ENCODE measurements at regions not wholly inside any gene's neighbourhood (a gene's known extent, or its start where the extent isn't known, plus 50 kb on each side); places are given as distances from the start of the nearest gene placed in this dataset.

- H2AFZ ChIP-seq (ENCODE audit: low read depth, low read length): no peak overlapping the region
- H3K36me3 ChIP-seq (ENCODE audit: insufficient read depth, low read length): no peaks in the 10 kb centered on the region
- no peaks in the 10 kb centered on the region for H3K79me2 ChIP-seq (replicated peaks; ENCODE audit: insufficient read depth, low read length)
- no peak overlapping the region for H3K27ac ChIP-seq (ENCODE audit: low read length)
- H3K27me3 ChIP-seq (ENCODE audit: insufficient read depth, low read depth, low read length): no peaks in the 10 kb centered on the region
- H3K9me2 ChIP-seq (ENCODE audit: insufficient read depth, low read length): no peaks in the 10 kb centered on the region
- no peak overlapping the region for H3K4me2 ChIP-seq (ENCODE audit: low read length)
- H4K20me1 ChIP-seq (ENCODE audit: insufficient read depth): no peaks in the 10 kb centered on the region
- no peaks in the 10 kb centered on the region for H3F3A ChIP-seq (ENCODE audit: insufficient read depth, low read length, poor library complexity, severe bottlenecking)
- no peak overlapping the region for H3K4me3 ChIP-seq (ENCODE audit: low read length)
- no peaks in the 10 kb centered on the region for H3K9me3 ChIP-seq (ENCODE audit: low read length)
- no peak for TF ChIP-seq REST (IDR thresholded peaks at IDR 0.05; ENCODE audit: borderline replicate concordance)
- no peak for TF ChIP-seq CTCF (IDR thresholded peaks at IDR 0.05; ENCODE audit: poor library complexity, severe bottlenecking)
- no peak for TF ChIP-seq POLR2AphosphoS5 (IDR thresholded peaks at IDR 0.05)
- no peak for TF ChIP-seq EZH2 (IDR thresholded peaks at IDR 0.05; ENCODE audit: borderline replicate concordance, insufficient read depth, low read length, poor library complexity, severe bottlenecking)
- TF ChIP-seq RAD21 (conservative IDR thresholded peaks at IDR 0.05): no peak
- no peak for TF ChIP-seq EP300 (conservative IDR thresholded peaks at IDR 0.05; ENCODE audit: poor library complexity, severe bottlenecking)
- no peak for TF ChIP-seq SMC3 (conservative IDR thresholded peaks at IDR 0.05; ENCODE audit: poor library complexity)
- TF ChIP-seq TAF1 (IDR thresholded peaks at IDR 0.05; ENCODE audit: low read depth): no peak
- no peak for TF ChIP-seq MXI1 (conservative IDR thresholded peaks at IDR 0.05; ENCODE audit: poor library complexity, severe bottlenecking)
- H3K9ac ChIP-seq (ENCODE audit: low read length): no peak overlapping the region
These were observed 57.0 kb upstream of the THRB start for GRCh38 chr3:24551626-24552025.

DNA sequence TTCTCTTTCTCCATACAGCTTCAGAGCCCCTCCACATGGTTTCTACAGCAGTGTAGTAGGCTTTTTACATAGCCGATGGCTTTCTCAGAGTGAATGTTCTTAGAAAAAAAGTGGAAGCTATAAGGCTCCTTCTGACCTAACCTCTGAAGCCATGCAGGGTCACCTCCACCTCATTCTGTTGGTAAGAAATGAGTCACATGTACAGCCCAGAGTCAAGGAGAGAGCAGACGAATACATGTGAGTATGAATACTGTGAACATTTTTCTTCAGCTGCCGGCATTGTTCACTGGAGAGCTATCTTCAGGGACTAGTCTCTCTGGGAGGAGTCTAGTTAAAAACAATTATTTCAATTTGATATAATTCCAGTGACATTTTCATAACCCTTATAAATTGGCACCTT is 68.2 kb upstream of the THRB start:
- no peak overlapping the region for H3K4me2 ChIP-seq (ENCODE audit: low read length)
- no peaks in the 10 kb centered on the region for H3K36me3 ChIP-seq (ENCODE audit: insufficient read depth, low read length)
- no peak overlapping the region for H3K27ac ChIP-seq (ENCODE audit: low read length)
- H4K20me1 ChIP-seq (ENCODE audit: insufficient read depth): no peaks in the 10 kb centered on the region
- H3K79me2 ChIP-seq (replicated peaks; ENCODE audit: insufficient read depth, low read length): no peaks in the 10 kb centered on the region
- H2AFZ ChIP-seq (ENCODE audit: low read depth, low read length): no peak overlapping the region
- no peaks in the 10 kb centered on the region for H3F3A ChIP-seq (ENCODE audit: insufficient read depth, low read length, poor library complexity, severe bottlenecking)
- no peaks in the 10 kb centered on the region for H3K9me2 ChIP-seq (ENCODE audit: insufficient read depth, low read length)
- no peak overlapping the region for H3K4me3 ChIP-seq (ENCODE audit: low read length)
- no peaks in the 10 kb centered on the region for H3K9me3 ChIP-seq (ENCODE audit: low read length)
- TF ChIP-seq MXI1 (conservative IDR thresholded peaks at IDR 0.05; ENCODE audit: poor library complexity, severe bottlenecking): no peak
- no peaks in the 10 kb centered on the region for H3K27me3 ChIP-seq (ENCODE audit: insufficient read depth, low read depth, low read length)
- no peak overlapping the region for H3K9ac ChIP-seq (ENCODE audit: low read length)

DNA sequence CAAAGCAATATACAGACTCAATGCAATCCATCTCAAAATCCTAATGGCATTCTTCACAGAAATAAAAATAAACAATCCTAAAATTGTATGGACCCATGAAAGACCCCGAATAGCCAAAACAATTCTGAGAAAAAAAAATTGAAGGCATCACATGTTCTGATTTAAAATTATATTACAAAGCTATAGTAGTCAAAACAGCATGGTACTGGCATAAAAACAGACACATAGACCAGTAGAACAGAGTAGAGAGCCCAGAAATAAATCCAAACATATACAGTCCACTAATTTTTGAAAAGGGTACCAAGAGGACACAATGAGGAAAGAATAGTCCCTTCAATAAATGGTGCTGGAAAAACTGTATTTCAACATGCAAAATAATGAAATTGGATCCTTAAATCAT is 70.4 kb upstream of the THRB start:
- H3K27ac ChIP-seq (ENCODE audit: low read length): no peak overlapping the region
- no peaks in the 10 kb centered on the region for H3F3A ChIP-seq (ENCODE audit: insufficient read depth, low read length, poor library complexity, severe bottlenecking)
- no peak for TF ChIP-seq CTCF (IDR thresholded peaks at IDR 0.05; ENCODE audit: poor library complexity, severe bottlenecking)
- TF ChIP-seq EZH2 (IDR thresholded peaks at IDR 0.05; ENCODE audit: borderline replicate concordance, insufficient read depth, low read length, poor library complexity, severe bottlenecking): no peak
- H3K4me3 ChIP-seq (ENCODE audit: low read length): no peak overlapping the region
- H3K9me2 ChIP-seq (ENCODE audit: insufficient read depth, low read length): no peaks in the 10 kb centered on the region
- no peak overlapping the region for H2AFZ ChIP-seq (ENCODE audit: low read depth, low read length)
- H3K27me3 ChIP-seq (ENCODE audit: insufficient read depth, low read depth, low read length): no peaks in the 10 kb centered on the region
- H3K9me3 ChIP-seq (ENCODE audit: low read length): no peaks in the 10 kb centered on the region
- no peaks in the 10 kb centered on the region for H3K79me2 ChIP-seq (replicated peaks; ENCODE audit: insufficient read depth, low read length)
- no peaks in the 10 kb centered on the region for H3K36me3 ChIP-seq (ENCODE audit: insufficient read depth, low read length)
- H3K9ac ChIP-seq (ENCODE audit: low read length): no peak overlapping the region
- no peak overlapping the region for H3K4me2 ChIP-seq (ENCODE audit: low read length)
- H4K20me1 ChIP-seq (ENCODE audit: insufficient read depth): no peaks in the 10 kb centered on the region
